GM18517 (cell line): ENCODE measurements at regions not wholly inside any gene's neighbourhood (a gene's known extent, or its start where the extent isn't known, plus 50 kb on each side); places are given as distances from the start of the nearest gene placed in this dataset.

Experiments
- ATAC-seq: cut with Tn5 transposase; IDR thresholded peaks from one replicate; pipeline ENCODE4 v1.9.1; 2021; ENCODE audit warnings: mild to moderate bottlenecking, moderate library complexity; ENCODE audit not compliant: unreplicated experiment

DNA sequence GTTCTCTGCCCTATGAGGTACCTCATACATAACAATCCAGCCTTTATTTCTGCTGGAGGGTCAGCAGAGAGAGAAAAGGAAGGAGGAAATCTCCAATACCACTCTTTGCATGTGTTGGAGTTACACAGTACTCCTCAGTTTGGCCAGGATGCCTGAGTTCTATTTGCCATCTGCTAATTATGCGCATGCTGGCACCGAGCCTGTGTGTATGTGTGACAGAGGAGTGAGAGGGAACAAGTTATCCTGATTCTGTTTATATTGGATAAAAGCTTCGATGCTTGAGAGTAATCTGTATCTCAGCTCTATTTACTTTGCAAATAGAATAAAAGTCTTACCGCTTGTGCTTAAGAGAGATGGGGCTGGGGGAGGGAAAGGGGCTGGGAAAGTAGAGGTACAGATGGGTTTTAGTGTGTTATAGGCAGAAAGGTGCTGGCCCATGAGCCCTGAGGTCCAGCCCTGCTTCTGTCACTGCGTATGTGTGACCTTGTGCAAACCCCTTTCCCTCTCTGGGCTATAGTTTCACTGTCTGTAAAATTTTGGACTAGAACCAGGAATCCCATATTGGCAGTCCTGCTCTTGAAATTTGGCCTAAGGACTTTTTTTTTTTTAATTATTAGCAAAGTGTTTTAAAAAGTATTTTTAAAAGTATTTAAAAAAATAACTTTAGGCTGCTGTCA is 54.5 kb upstream of the PLXNA2 start:
- ATAC-seq: no peak

- no peak for ATAC-seq
Observed at GRCh38 chr1:208300084-208300770, 56.0 kb upstream of the PLXNA2 start.

DNA sequence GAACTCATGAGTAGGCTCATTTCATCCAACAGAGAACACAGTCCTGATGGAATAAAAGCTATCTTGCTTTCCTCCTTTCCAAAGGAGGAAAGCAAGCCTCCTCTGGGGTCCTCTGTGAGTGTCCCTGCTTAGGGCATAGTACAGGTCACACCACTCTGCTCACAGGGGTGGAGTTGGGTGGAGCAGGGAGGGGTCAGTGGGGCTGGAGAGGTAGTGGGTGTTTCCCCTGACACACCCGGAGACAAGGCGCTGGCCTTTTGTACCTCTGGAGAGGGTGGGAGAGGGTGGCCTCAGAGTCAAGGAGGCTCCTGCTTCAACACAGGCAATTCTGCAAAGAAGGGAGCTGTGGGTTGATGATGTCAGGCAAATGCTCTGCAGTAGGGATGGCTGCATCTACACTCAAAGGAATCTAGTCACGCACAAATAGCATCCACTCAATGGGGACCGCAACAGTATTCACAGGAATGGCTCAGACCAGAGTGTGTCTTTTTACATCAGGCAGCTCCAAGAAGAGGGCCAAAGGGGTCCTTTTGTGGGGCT is 58.6 kb upstream of the PLXNA2 start:
- no peak for ATAC-seq

DNA sequence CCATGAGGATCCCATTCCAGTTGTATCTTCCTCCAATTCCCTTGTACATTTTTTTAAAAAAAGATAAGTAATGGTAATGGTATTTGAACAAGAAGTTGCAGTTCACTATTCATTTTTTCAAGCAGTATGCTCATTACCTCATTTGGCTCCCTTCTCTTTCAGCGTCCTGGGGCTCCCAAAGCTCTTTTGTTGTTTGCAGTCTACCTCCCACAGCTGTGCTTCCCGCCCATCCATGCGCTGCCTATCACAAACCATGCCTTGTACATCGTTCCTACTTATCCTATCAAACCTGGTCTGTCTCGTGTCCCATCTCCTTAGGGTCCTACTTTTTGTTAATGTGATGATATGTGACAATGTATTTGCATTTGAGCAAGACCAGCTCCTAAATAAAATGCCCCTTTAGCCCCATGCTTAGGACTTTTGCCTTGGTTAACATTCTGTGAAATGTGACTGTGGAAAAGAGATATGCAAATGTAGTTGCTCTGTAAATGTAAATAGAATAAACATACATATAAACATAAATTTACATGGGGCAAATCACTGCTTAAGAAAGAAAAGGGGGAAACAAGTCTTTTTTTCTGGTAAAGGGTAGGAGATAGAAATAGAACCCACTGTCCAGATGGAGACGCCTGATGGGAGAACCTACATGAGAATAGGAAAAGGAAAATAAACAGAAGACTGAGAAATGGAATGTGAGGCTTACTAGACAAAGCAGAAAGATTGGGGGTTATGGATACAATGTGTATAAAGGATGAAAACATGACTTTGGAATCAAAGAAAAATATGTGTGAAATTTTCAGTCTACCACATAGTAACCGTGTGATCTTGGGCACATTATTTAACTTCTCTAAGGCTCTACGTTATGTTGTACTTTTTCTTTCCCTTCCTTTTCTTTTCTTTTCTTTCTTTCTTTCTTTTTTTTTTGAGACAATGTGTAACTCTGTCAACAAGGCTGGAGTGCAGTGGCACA is 59.8 kb upstream of the PLXNA2 start:
- ATAC-seq: no peak

DNA sequence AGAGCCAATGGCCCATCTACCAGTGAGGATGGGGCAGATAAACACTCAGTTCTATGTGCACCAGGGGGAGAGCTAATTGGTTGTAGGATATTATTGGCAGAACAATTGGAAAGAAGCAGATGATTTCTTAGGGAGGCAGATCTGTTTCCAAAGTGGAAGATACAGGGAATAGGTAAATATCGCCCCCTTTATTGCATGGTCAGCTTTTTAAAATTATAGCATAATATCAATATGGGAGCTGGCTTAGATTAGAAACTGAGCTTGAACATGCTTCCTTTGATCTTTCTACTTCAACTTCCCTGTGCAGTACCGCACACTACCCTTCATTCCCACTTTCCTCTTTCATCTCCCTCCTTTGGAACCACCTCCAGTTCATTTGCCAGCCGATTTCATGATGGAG is 64.0 kb upstream of the PLXNA2 start:
- ATAC-seq: no peak

DNA sequence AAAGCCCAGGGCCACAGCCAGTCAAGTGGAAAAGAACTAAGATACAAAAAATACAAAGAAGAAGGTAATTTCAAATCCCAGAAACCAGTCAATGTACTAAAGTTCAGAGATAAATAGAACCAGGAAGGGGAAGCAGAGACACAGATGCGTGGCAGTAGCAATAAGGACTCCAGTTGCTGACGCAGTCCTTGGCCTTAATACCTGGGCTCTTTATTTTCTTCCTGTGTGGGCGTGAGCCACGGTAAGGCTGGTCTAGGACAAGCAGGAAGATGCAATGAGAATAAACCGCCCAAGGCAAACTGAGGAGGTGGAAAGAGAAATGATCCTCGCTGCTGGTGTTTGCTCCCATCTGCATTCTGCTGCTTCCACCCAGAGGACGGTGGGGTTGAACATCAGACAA is 65.6 kb upstream of the PLXNA2 start:
- ATAC-seq: no peak

DNA sequence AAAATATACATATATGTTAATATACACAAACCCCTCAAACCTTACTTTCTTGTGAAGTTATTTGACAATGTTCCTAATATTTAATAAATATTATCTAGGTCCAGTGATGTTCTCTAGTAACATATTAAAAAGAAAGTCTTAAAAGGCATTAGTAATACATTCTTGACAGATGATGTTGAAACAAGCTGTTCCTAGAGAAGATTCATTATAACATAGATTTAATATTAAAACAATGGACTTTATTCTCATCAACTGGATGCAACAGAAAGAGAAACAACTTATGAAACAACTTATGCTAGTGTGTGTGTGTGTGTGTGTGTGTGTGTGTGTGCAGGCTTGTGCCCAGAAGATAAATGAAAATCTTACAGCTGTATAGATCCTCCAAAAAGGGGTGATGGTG is 68.5 kb upstream of the PLXNA2 start:
- no peak for ATAC-seq

GRCh38 chr1:208314431-208314830 is 70.2 kb upstream of the PLXNA2 start:
- no peak for ATAC-seq

GRCh38 chr1:208318150-208318734 is 74.1 kb upstream of the PLXNA2 start:
- ATAC-seq: no peak

GRCh38 chr1:208324005-208324404 is 79.8 kb upstream of the PLXNA2 start:
- ATAC-seq: no peak

DNA sequence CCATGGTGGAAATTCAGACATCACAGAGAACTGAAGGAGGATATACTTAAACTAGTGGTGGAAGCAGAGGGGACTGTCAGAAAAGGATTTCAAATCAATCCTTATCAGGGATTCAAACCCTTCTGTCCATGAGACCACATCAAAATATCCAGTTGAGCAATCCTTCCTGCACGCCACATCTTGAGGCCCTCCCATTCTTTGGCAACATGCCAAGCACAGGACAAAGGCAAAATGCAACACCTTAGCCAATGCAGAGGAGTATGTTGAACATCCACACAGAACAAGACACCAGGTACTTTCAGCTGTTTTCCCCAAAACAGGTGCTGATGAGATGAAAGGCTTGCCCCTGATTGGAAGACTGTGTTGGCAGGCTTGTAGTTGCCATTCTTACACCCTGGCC is 81.8 kb upstream of the PLXNA2 start:
- ATAC-seq: no peak

GRCh38 chr1:208329300-208329699 is 85.1 kb upstream of the PLXNA2 start:
- ATAC-seq: no peak

GRCh38 chr1:208332036-208332773 is 88.0 kb upstream of the PLXNA2 start:
- ATAC-seq: no peak

DNA sequence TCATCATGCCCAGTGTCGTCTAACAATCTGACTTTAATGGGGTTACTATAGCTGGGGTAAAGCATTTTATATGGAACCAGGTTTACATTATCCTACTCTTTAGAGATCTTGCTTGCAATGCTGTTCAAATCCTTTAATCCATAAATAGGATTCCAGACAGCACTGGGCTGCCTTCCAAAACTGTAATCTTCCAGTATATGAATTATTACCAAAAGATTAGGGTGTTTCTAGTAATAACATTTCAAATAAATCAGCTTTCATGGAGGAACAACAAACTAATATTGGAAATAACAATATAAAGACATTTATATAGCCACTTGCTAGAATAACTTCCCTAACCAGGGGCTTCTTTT is 88.6 kb upstream of the PLXNA2 start:
- ATAC-seq: no peak

- ATAC-seq: no peak
Observed at GRCh38 chr1:208333676-208334075, 89.5 kb upstream of the PLXNA2 start.

DNA sequence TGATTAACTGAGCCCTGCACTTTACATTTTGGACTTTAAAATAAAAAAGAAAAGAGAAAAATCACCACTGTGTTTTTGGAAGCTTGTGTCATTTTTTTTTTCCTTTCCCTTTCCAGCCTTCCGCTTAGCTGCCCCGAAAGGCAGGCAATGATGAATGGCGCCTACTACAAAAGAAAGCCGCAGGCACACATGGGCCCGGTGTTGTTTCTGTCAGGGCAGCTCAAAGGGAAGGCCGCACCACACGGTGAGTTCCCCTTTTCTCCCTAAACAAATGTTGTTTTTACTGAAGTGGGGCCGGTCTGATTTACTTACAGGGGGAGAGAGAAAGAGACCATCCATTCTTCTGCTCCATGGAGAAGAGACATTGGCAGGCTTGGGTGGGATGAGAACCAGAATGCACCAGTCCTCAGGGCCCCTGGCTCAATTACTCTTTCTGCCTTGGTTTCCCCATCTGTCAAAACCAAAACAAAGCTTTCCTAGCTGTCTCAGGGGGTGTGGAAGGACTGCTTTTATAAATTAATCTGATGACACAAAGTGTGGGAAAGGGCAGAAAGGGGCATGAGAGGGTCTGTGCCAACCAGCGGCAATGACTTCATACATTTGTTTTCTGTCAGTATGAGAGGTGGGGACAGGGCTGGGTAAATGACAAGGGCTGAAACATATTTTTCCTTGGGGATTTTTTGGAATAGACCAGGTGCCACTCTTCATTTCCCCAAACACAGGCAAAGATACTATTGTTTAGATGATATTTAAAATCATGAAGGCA is 91.4 kb upstream of the PLXNA2 start:
- ATAC-seq: no peak

- no peak for ATAC-seq
Observed at GRCh38 chr1:208336137-208336518, 91.9 kb upstream of the PLXNA2 start.

DNA sequence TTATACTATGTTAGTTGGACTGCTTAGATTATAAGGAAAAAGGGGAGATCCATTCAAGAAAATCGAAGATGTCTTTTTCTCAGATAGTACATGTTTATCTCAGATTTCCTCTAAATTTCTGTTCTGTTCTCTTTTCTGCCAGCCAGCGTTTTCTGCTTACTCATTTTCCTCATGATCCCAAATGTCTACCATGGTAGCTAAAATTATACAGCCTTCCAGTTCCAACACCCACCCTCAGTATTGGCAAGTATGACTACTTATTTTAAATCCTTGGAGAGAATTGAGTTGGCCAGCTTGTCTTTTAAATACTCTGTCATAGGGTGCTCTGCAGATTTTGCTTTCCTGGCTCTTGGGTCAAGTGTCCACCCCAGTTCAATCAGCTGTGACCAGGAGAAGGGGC is 95.7 kb upstream of the PLXNA2 start:
- ATAC-seq: no peak

DNA sequence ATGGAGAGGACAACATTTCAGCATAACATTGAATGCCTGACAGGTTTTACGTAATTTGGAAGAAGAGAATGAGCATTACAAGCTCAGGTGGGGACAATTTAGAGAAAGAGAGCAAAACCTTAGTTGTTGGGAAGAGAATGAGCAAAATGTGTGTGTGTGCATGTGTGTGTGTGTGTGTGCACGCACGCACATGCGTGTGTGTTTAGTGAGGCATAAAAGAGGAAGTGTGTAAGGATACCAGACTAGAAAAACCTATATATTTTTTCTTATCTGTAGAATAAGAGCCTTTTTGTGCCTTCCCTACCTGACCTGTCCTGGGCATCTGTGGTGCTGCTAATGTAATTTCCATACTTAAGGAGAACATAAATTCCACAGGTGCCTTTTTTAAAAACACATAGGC is 99.0 kb upstream of the PLXNA2 start:
- no peak for ATAC-seq
